HCEC 1CT (cell line): ENCODE measurements at regions not wholly inside any gene's neighbourhood (a gene's known extent, or its start where the extent isn't known, plus 50 kb on each side); places are given as distances from the start of the nearest gene placed in this dataset.
"Not testable (repeated sequence)": the region's sequence is repeated elsewhere in the genome, so short reads cannot be mapped to it uniquely, and the experiment has no call there.

ENCODE experiments used
- DNase-seq: peaks from one replicate; pipeline ENCODE4 v3.0.0-alpha.2; 2017

DNA sequence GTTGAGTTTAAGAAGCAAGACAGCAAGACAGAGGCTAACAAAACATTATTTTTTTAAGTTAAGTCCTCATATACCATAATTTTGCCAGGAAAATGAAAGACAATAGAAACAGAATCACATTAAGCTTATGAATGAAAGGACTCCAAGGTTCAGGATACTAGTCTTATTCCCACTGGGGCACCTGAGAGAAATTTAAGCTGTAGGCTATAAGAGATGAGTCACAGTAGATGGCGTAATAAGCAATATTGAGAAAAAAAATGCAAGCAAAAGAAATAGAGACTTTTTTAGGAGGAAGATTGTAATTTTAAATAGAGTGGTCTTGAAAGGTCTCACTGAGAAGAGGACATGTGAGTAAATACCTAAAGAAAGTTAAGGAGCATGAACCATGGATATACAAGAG is 57.1 kb upstream of the KIF2B start:
- DNase-seq, result peak; percentile 11

DNA sequence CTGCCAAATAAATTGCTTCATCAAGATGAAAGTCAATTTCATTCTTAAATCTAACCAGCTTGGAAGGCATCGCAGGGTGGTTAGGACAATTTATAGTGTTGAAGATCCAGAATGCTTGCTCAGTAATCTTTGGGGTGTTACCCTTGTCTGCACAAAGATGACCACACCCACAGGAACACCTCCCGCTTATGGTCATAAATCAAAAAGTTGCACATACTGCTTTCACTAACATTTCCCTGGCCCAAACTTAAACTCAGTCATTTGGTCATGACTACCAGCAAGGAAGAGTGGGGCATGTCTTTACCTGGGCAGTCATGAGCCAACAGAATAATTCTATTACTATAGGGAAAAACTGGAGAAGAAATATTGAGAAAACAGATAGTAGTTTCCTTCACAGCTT is 57.6 kb upstream of the KIF2B start:
- DNase-seq, result no peak

DNA sequence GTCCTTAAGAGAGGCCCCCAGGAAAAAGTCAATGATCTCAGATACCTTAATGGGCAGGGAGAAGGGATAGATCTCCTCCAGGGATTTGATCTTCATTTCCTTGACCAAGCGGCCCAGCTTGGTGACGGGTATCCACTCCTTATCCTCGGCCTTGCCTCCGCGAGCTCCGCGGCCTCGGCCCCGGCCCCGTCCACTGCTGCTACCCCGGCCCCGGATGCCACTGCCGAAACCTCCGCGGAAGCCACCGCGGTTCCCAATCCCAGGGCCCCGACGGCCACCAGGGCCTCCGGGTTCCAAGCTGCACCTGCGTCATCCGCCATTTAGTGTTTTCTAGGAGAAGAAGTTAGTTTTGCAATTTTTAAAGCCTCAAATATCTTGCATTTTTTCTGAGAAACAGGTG is 65.2 kb upstream of the KIF2B start:
- no peak for DNase-seq

DNA sequence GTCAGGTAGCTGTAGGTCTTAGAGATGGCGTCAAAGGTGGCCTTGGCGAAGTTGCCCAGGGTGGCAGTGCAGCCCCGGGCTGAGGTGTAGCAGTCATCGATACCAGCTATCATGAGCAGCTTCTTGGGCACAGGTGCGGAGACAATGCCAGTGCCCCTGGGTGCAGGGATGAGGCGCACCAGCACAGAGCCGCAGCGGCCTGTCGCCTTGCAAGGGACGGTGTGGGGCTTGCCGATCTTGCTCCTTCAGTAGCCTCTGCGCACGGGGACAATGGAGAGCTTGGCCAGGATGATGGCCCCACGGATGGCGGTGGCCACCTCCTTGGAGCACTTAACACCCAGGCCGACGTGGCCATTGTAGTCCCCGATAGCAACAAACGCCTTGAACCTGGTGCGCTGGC is 65.6 kb upstream of the KIF2B start:
- not testable (repeated sequence) for DNase-seq

DNA sequence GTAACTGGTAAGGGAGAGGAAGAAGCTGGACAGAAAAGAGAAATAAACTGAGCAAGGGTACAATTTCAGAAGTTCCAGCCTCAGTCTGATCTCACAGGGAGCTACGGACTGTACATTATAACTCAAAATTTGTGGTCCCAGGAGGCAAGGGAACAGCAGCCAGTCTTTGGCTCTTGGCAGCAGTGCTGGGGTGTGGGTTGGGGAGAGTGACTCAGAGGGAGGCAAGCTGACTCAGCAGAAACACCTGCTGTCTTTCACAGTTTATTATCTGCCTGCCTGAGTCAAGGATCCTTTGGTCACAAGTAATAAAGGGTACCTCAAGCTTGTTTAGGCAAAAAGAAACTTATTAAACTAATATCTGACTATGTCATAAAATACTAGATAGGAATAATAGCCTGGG is 73.5 kb upstream of the KIF2B start:
- DNase-seq, result peak; percentile 53

DNA sequence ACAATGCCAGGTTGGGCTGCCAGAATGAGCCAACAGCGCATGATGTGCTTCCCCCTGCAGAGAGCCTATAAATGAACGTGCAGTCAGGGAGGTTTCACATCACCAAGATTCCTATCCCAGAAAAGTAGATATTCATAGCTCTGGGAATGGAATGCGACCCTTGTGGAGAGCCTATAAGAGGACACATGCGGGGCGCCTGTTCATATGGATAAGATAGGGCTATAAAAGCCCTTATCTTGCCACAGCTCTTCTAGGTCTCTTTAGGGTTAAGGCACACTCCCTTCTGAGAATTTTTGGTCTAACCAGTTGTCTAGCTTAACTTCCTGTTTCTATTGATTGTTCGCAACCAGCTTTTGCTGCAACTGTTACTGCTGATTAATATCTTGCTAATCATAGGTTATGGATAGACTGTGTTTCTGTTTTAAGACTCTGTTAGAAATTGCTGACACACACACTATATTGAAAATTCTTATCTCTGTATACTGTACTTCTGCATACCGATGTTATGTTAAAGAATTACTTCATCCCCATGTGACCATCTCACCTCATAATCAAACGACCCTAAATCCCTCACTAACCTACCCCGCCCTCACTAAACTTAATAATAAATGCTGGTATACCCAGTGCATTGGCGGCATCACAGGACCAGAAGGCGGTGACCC is 74.4 kb upstream of the KIF2B start:
- DNase-seq, result not testable (repeated sequence)

DNA sequence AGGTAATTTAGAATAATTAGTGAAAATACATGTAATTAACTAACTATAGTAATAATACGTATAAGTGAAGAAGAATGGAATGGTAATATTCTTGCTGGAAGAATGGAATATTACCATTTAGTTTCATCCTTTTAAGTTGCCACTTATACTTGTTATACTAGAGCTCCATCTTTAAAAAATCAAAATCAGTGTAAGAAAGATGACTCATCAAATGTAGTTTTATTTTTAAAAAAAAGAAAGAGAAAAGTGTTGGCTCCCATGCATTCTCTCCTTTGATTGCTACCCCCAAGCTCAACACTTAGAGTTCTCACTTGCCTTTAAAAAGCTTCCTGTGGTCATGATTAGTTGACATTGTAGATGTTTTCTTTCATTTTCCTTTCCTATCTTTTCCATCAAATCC is 82.4 kb upstream of the KIF2B start:
- DNase-seq, result no peak

DNA sequence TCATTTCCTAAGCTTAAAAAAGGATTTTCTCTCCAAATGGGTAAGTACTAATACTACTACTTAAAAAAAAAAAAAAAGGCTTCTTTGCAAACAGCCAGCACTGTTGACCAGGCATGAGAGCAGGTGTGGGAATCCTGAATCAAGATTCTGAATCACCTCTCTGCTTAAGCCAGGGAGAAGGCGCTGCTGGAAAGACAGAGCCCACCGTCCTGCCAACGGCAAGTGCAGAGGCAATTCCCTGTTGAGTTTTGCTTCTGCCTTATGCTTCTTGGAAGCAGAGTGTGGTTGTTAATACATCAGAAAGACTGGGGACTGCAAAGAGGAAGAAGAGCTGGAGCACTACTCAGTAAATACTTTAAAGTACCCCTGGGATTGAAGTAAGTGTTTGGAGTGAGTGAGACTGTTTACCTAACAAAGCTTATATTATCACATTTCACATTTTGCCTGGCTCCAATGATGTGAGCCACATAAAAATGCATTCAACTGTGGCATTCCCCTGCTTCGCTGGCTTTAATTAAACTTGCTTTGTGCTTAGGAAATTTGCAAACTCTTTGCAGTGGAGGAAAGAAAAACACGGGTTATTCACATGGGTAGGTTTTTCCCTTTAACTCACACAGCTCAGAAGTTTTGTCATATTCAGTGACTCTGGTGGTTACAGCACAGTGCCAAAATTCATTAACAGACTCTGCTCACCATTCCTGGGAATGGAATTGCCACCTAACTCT is 86.0 kb upstream of the KIF2B start:
- no peak for DNase-seq

DNA sequence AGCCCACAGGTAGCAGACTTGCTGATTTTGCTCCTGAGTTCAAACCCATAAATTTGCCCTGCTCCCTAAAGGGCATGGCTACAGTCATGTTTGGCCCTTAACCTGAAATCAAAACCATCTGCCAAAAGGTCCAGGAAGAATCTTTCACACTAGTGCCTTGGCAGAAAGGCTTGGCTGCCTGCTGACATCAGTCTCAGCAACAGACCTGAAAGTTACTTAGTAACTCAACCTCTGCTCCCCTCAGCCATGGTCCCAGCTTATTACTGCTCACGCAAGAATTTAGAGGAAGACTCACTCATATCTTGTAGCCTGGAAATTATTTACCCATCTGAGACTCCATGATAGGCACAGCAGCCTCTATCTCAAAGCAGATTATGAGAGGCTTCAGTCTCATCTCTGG is 98.0 kb upstream of the KIF2B start:
- no peak for DNase-seq

DNA sequence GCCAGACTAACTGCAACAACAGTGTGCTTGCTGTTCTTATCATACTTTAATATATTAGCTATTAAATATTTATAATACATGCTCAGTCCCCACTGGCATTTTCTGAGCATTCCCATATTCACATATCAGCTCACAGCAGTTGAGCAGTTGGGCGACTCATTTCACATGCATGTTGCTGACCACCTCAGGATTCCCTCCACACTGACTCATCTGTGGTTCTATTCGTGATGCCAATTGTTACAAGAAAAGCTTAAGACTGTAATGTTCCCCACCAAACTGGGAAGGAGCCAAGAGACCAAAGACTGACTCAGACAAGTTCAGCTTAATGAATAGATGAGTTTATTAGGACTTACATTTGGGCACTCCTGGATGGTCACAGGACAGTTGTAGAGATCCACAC is 100.3 kb upstream of the KIF2B start:
- DNase-seq, result peak; percentile 99

DNA sequence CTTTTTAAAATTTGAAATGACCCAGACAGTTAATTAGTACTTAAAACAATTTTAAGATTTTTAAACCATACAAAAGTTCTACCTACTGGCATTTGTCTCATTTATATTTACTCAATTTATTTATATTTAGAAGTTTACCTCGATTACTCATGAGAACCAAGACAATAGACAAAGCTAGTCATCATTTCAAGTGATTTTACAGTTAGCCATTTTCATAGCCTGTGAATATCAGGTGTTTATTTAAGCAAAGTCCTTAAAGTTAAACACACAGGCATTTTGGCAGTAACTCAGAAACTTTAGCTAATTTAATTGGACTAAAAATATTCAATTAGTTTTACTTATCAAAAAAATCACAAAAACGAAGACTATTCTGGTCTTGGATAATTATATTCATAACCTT is 101.6 kb upstream of the KIF2B start:
- DNase-seq, result no peak

DNA sequence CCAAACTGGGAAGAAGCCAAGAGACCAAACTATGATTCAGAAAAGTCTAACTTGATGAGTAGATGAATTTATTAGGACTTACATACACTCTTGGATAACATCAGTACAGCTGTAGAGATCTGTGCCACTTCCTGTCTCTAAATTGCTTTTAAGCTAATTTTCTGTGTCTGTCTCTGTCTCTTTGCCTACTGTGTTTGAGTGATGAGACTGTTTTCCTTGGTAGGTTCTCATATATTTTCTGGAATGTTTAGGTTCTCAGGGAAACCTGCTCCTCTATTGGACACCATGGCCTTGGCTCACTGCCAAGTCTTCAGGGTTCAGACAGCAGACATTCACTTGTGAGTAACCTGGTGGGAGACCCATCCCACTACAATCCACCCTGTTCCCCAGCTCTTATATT is 103.5 kb upstream of the KIF2B start:
- no peak for DNase-seq

DNA sequence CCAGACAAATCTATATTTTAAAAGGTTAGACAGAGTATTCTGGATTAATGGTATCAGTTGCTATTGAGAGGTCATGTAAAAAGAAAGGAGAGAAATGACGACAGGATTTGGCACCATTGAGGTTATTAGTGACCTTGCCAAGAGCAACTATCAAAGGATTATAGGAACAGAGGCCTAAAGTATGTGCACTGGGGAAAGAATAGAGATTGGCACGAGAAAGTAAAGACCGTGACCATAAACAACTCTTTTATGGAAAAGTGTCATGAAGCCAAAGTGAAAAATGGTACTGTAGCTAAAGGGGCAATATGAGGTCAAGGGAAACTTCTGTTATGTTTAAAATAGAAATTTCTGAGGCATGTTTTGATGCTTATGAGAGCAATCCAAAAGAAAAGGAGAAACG is 115.2 kb upstream of the KIF2B start:
- no peak for DNase-seq

DNA sequence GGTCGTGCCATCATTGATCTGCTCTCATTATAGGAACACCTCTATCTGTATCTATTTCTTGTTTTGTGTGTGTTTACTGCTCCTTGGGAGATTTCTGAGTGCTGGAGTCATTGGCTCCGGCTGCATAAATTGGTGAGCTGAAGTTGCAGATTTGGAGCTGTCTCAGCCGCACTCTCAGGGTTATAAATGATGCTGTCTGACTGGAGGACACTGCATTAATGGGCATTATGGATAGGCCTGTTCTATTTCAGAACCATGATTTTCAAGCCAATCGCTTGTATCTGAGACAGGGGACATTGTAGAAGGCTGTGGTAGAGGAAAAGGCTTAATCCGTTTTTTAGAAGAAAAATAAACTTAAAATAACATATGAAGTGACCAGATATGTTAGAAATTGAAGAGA is 126.4 kb upstream of the KIF2B start:
- DNase-seq, result no peak

DNA sequence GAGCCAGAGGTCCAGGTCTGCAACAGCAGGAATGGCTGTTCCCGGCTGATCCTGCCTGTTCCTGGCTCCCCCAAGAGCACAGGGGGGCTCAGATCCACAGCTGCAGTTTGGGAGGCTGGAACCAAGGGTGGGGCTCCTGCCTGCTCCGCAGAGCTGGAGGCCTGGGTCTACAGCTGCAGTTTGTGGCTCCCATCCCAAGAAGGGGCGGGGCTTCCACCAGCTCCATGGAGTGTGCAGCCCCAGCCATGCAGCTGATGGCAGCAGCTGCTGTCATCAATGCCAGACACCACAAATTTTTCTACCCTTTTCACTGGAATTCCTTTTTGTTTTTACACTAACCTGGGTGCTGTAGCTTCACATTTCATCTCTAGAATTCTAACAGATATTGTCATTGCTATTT is 135.4 kb upstream of the KIF2B start:
- no peak for DNase-seq

DNA sequence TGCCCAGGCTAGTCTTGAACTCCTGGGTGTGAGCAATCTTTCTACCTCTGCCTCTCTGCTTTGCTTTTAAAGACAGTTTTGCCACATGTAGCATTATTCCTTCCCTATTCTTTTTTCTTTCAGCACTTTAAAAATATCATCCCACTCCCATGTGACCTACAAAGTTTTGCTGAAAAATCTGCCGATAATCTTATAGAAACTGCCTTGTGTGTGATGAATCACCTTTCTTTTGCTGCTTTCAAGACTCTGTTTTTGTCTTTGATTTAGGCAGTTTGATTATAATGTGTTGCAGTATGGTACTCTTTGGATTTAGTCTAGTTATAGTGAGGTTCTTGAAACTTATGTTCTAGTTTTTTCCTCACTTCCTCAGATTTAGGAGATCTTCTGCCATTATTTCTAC is 142.0 kb upstream of the KIF2B start:
- DNase-seq, result no peak

DNA sequence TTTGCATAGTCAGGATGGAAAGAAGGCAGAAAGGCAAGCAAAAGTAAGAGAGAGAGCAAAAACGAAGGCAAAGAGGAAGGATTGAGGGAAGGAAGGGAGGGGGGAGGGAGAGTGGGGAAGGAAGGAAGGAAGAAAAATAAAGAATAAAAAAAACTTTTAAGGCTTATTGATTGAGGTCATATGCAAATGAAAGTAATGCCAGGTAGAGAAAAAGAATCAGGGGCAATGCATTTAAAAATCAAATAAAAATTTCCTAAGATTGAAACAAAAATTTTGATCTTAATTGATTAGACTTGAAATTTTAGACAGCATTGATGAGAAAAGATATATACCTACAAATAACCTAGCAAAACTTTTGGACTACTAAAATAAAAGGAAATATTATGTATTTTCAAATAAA is 153.9 kb upstream of the KIF2B start:
- DNase-seq, result no peak

DNA sequence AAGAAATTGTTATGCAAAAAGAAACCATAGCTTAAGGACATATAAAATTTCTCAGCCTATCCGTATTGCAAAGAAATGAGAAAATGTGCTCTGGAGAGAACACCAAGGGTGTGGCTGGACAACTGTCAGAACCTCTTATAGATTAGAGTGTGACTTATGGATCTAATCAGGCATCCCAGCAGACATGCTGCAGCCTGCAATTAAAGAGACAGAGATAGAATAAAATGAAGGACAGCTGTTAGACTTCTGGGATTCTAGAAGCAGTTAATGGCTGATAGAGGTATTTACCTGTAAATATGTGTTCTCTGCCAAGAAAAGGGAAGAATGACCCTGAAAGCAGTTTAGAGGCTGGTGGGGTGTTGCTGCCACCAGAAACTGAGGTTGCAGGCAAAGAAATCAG is 160.1 kb upstream of the KIF2B start:
- no peak for DNase-seq

DNA sequence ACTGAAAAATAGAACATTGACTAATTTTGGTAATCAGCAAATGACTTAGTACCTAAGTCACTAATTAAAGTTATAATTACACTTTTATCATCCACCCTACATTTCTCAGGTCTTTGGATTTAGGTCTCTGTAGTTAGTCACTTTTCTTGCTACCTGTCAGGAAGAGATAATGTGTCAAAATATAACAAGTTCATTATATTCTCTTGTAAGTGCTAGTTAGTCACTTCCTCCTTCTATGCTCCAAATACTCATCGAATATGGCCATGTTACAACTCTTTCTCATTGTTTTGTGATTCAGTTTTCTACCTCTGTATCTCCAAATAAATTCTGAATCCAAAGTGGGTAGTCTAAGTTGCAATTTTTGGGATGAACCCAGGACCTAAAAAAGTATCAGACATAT is 163.5 kb upstream of the KIF2B start:
- no peak for DNase-seq

DNA sequence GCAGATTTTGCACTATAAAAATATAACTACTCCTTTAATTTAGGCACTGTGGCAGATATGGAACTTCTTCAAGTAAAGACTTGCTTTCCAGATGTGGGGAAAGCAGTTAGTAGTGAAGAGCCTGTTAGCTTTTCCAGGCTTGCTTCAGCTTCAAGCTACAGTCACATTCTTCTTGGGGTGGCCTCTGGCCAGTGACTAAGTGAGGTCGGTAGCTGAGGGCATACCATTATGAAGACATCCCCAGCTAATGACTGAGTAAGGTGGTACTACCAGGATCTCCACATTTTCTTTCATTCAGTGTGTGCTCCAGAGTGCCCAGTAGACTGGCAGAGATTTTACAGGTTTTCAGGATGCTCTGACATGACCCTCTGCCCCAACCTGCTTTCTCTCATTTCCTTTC is 167.1 kb upstream of the KIF2B start:
- DNase-seq, result peak; percentile 70

DNA sequence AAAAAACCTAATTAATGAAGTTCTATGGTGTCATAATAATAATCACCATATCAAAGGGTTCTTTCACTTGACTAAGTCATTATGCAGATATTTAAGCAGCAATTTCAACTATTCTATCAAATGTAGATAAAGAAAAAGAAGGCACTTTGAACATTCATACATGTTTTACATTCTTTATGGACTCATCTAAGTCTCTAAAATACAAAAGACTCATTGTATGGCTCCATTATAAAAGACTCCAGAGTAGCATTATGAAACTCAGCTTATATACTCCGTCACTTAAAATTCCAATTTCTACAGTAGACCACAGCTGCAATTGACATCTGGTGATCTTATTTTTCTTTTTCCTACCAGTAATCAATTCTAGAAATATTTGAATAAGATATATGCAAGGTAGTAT is 173.5 kb upstream of the KIF2B start:
- no peak for DNase-seq

DNA sequence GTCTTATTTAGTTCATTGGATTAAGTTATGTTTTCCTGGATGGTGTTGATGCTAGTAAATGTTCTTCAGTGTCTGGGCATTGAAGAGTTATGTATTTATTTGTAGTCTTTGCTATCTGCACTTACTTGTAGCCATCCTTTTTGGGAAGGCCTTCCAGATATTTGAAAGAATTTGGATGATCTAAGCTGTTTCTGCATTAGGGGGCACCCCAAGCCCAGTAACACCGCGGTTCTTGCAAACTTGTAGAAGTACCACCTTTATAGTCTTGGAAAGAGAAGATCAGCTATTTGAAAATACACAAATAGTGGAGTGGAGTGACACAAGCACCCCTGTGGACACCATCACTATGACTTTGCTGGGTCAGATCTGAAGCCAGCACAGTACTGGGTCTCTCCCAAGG is 175.9 kb upstream of the KIF2B start:
- DNase-seq, result no peak

DNA sequence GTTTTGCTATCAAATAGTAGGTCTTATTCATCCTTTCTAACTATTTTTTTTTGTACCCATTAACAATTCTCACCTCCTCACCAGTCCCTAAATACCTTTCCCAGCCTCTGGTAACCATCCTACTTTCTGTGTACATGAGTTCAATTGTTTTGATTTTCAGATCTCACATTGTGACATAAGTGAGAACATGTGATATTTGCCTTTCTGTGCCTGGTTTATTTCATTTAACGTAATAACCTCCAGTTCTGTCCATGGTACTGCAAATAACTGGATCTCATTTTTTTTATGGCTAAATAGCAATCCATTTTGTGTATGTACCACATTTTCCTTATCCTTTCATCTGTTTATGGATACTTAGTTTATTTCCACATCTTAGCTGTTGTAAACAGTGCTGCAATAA is 181.9 kb upstream of the KIF2B start:
- DNase-seq, result no peak

DNA sequence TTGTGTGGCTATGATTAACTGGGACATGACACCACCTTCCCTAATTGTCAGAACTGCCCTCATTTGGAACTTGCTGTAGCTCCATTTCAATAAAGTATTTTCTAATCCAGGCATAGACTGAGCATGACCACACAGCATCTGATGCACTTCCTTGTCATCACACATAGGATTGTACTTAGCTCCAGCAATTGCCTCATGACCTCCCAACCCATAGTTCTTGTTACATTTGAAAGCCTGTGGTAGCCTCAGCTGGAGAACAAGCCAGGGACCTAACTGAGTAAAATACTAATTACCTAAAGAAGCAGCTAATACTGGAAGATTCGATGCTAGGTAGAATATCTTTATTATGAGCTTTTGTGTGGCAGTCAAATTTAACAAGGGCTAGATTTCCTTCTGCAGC is 187.3 kb upstream of the KIF2B start:
- DNase-seq, result peak; percentile 11

DNA sequence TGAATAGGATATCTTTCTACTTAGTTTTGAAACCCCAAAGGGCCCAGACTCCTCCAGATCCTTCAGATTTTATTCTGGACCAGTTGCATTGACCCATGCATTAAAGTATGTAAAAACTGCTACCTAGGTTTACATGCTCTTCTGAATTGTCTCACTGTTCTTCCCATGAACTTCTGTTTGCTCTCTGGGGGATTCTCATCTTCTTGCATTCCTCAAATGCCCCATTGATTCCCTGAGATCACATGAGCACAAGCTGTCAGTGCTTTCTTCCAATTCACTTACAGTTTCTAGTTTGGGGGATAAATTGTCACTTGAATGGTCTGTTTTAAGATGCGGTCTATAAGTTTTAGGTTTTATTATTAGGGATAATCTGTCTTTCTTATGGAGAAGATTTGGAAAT is 188.9 kb upstream of the KIF2B start:
- DNase-seq, result no peak
